ENCODE measurements at regions not wholly inside any gene's neighbourhood (a gene's known extent, or its start where the extent isn't known, plus 50 kb on each side); places are given as distances from the start of the nearest gene placed in this dataset.
"Not testable (repeated sequence)": the region's sequence is repeated elsewhere in the genome, so short reads cannot be mapped to it uniquely, and the experiment has no call there.

GRCh38 chr18:58805467-58806187 lies 59.0 kb upstream of the ZNF532 start:
- peak; percentile 66 for DNase-seq

- no peak for DNase-seq
Measured at GRCh38 chr18:58806826-58807714, 57.6 kb upstream of the ZNF532 start.

- no peak for DNase-seq
Measured at GRCh38 chr18:58807766-58808165, 56.9 kb upstream of the ZNF532 start.

- DNase-seq: no peak
Measured at GRCh38 chr18:58808349-58808748, 56.3 kb upstream of the ZNF532 start.

GRCh38 chr18:58811859-58812258 lies 52.8 kb upstream of the ZNF532 start:
- not testable (repeated sequence) for DNase-seq

GRCh38 chr18:58813105-58813504 lies 51.6 kb upstream of the ZNF532 start:
- DNase-seq: no peak

GRCh38 chr18:58813561-58814225 lies 51.0 kb upstream of the ZNF532 start:
- no peak for DNase-seq

- DNase-seq: no peak
Measured at GRCh38 chr18:58814317-58814716, 50.4 kb upstream of the ZNF532 start.

Data from NCI-H2029 treated with DMSO at 0.1 percent for 48 hours (cell line).